ENCODE measurements at regions not wholly inside any gene's neighbourhood (a gene's known extent, or its start where the extent isn't known, plus 50 kb on each side); places are given as distances from the start of the nearest gene placed in this dataset.

DNA sequence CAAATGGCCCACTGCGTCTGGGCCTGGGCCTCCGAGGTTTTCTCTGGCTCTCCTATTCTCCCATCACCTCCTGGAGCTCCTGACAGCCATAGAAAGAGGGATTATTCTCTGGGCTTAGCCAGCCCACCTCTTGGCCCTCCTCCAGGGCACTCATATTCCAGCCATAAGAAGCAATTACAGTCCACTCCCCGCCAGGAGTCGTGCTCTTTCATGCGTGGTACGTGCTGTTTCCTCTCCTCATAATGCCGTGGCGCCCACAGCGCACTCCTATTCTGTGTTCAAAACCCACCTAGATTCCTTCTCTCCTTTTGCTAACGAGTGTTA is 240.8 kb upstream of the ZNF462 start:
- ATAC-seq = no peak
- TF ChIP-seq ZFP3 (CRISPR knock-in tag; IDR thresholded peaks at IDR 0.05) (peak; percentile 91), ZC3H10 (CRISPR knock-in tag; IDR thresholded peaks at IDR 0.05) (no peak)

DNA sequence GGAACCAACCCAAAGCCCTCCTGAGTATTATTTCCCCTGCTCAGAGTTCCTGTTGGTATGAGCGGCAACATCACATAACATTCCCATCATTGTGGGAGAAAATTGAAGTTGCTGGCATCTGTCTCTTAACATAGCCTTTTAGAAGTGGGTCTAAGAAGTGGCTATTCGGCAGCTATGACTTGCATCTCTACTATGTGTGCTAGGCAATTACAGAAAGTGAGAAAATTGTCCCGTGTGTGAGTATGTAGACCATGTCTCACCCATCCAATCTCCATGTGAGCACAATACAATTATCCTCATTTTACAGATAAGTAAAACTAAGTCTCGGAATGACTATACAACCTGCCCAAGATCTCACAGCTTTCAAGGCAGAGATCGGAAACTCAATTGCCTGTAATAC is 239.4 kb upstream of the ZNF462 start:
- no peak for TF ChIP-seq CSDC2 (CRISPR knock-in tag; IDR thresholded peaks at IDR 0.05)
- no peak for TF ChIP-seq OSR1 (CRISPR knock-in tag; IDR thresholded peaks at IDR 0.05)
- TF ChIP-seq ISL1 (CRISPR knock-in tag; IDR thresholded peaks at IDR 0.05) = no peak
- TF ChIP-seq PPARA (CRISPR knock-in tag; IDR thresholded peaks at IDR 0.05; ENCODE audit: borderline replicate concordance) = no peak
- TF ChIP-seq, protein P1, sequence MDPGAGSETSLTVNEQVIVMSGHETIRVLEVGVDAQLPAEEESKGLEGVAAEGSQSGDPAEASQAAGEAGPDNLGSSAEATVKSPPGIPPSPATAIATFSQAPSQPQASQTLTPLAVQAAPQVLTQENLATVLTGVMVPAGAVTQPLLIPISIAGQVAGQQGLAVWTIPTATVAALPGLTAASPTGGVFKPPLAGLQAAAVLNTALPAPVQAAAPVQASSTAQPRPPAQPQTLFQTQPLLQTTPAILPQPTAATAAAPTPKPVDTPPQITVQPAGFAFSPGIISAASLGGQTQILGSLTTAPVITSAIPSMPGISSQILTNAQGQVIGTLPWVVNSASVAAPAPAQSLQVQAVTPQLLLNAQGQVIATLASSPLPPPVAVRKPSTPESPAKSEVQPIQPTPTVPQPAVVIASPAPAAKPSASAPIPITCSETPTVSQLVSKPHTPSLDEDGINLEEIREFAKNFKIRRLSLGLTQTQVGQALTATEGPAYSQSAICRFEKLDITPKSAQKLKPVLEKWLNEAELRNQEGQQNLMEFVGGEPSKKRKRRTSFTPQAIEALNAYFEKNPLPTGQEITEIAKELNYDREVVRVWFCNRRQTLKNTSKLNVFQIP (CRISPR knock-in tag; IDR thresholded peaks at IDR 0.05; ENCODE audit: borderline replicate concordance, low read depth) = no peak
- no peak for TF ChIP-seq CREB5 (CRISPR knock-in tag; IDR thresholded peaks at IDR 0.05; ENCODE audit: low read depth)
- no peak for TF ChIP-seq GLIS3 (CRISPR knock-in tag; IDR thresholded peaks at IDR 0.05)
- no peak for TF ChIP-seq ZFP30 (CRISPR knock-in tag; IDR thresholded peaks at IDR 0.05)
- TF ChIP-seq RARB (CRISPR knock-in tag; IDR thresholded peaks at IDR 0.05) = no peak
- TF ChIP-seq CSRNP3 (CRISPR knock-in tag; IDR thresholded peaks at IDR 0.05) = no peak
- TF ChIP-seq TCF4 (CRISPR knock-in tag; IDR thresholded peaks at IDR 0.05; ENCODE audit: borderline replicate concordance) = no peak
- TF ChIP-seq TOX (CRISPR knock-in tag; IDR thresholded peaks at IDR 0.05; ENCODE audit: borderline replicate concordance) = no peak
- no peak for TF ChIP-seq ZFP3 (CRISPR knock-in tag; IDR thresholded peaks at IDR 0.05)
- no peak for ATAC-seq

DNA sequence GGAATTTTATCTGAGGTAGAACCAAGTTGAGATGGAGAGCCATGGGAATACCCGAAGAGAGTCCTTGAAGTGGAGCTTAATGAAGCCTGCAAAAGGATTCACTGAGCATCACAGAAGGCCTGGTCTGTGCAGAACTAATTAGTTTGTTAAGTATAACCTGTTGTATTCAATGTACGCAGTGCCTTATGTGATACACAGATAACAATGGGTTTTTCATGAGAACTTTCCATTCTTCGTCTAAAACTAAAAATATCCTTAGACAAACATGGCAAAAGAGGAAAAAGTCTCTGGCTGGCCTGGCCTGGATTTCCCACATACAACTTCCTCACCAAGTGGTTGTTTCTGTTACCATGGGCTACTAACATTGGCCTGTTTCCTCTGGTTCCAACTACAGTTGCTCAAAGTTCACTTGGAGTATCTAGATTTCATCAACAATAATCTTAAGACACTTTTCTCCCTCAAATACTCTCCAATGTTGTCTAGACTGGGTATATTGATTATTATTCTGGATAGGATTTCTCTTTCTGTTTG is 237.6 kb upstream of the ZNF462 start:
- TF ChIP-seq ZNF565 (CRISPR knock-in tag; conservative IDR thresholded peaks at IDR 0.05; ENCODE audit: low read depth) (no peak), ZNF8 (CRISPR knock-in tag; IDR thresholded peaks at IDR 0.05) (no peak), CSDC2 (CRISPR knock-in tag; IDR thresholded peaks at IDR 0.05) (no peak), ARNTL (CRISPR knock-in tag; IDR thresholded peaks at IDR 0.05; ENCODE audit: borderline replicate concordance, low read depth) (no peak), BACH2 (CRISPR knock-in tag; IDR thresholded peaks at IDR 0.05; ENCODE audit: borderline replicate concordance) (no peak), ZFP30 (CRISPR knock-in tag; IDR thresholded peaks at IDR 0.05) (no peak)
- no peak for ATAC-seq

GRCh38 chr9:106626936-106627335 is 236.0 kb upstream of the ZNF462 start:
- ATAC-seq = no peak
- no peak for TF ChIP-seq CSDC2 (CRISPR knock-in tag; IDR thresholded peaks at IDR 0.05)
- no peak for TF ChIP-seq TSHZ2 (CRISPR knock-in tag; IDR thresholded peaks at IDR 0.05)
- TF ChIP-seq ISL1 (CRISPR knock-in tag; IDR thresholded peaks at IDR 0.05) = no peak
- TF ChIP-seq SNAI2 (CRISPR knock-in tag; IDR thresholded peaks at IDR 0.05) = no peak
- TF ChIP-seq ZC3H10 (CRISPR knock-in tag; IDR thresholded peaks at IDR 0.05) = no peak
- TF ChIP-seq, protein P2, sequence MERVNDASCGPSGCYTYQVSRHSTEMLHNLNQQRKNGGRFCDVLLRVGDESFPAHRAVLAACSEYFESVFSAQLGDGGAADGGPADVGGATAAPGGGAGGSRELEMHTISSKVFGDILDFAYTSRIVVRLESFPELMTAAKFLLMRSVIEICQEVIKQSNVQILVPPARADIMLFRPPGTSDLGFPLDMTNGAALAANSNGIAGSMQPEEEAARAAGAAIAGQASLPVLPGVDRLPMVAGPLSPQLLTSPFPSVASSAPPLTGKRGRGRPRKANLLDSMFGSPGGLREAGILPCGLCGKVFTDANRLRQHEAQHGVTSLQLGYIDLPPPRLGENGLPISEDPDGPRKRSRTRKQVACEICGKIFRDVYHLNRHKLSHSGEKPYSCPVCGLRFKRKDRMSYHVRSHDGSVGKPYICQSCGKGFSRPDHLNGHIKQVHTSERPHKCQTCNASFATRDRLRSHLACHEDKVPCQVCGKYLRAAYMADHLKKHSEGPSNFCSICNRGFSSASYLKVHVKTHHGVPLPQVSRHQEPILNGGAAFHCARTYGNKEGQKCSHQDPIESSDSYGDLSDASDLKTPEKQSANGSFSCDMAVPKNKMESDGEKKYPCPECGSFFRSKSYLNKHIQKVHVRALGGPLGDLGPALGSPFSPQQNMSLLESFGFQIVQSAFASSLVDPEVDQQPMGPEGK (CRISPR knock-in tag; IDR thresholded peaks at IDR 0.05; ENCODE audit: borderline replicate concordance) = no peak
- no peak for TF ChIP-seq CSRNP3 (CRISPR knock-in tag; IDR thresholded peaks at IDR 0.05)
- TF ChIP-seq, protein P1 (CRISPR knock-in tag; IDR thresholded peaks at IDR 0.05; ENCODE audit: borderline replicate concordance, low read depth) = no peak
